HG03196 (cell line): ENCODE measurements at regions not wholly inside any gene's neighbourhood (a gene's known extent, or its start where the extent isn't known, plus 50 kb on each side); places are given as distances from the start of the nearest gene placed in this dataset.
"Not testable (repeated sequence)": the region's sequence is repeated elsewhere in the genome, so short reads cannot be mapped to it uniquely, and the experiment has no call there.

Experiments used
- ATAC-seq: cut with Tn5 transposase; IDR thresholded peaks from one replicate; pipeline ENCODE4 v1.9.1; 2021; ENCODE audit not compliant: unreplicated experiment

GRCh38 chr4:173475751-173476150 is 54.3 kb downstream of the HAND2 start:
- ATAC-seq: no peak

GRCh38 chr4:173469622-173470021 is 60.4 kb downstream of the HAND2 start:
- ATAC-seq: no peak

- no peak for ATAC-seq
Measured at GRCh38 chr4:173468314-173468713, 61.7 kb downstream of the HAND2 start.

- no peak for ATAC-seq
Measured at GRCh38 chr4:173466101-173466500, 63.9 kb downstream of the HAND2 start.

GRCh38 chr4:173464481-173464880 is 65.5 kb downstream of the HAND2 start:
- ATAC-seq: no peak

GRCh38 chr4:173463816-173464215 is 64.9 kb upstream of the SCRG1 start:
- ATAC-seq: no peak

GRCh38 chr4:173461170-173461569 is 62.3 kb upstream of the SCRG1 start:
- ATAC-seq: no peak

GRCh38 chr4:173459857-173460256 is 60.9 kb upstream of the SCRG1 start:
- no peak for ATAC-seq

- ATAC-seq: no peak
Measured at GRCh38 chr4:173457893-173458292, 59.0 kb upstream of the SCRG1 start.

- not testable (repeated sequence) for ATAC-seq
Measured at GRCh38 chr4:173451435-173451834, 52.5 kb upstream of the SCRG1 start.

GRCh38 chr4:173450281-173450680 is 51.4 kb upstream of the SCRG1 start:
- no peak for ATAC-seq

- no peak for ATAC-seq
Measured at GRCh38 chr4:173449380-173449717, 50.4 kb upstream of the SCRG1 start.

- ATAC-seq: peak; percentile 55
Measured at GRCh38 chr4:173448608-173449379, 49.9 kb upstream of the SCRG1 start.
